Thyroid gland (tissue), 4 donors: ENCODE measurements at regions not wholly inside any gene's neighbourhood (a gene's known extent, or its start where the extent isn't known, plus 50 kb on each side); places are given as distances from the start of the nearest gene placed in this dataset.

Source experiments
- DNase-seq, 2 donors: peaks; one replicate each; pipeline ENCODE4 v3.0.0-alpha.2; 2019
- H3K27ac ChIP-seq, 3 donors: fragments of 200-600 bp; sonication (generic); 1 replicate in 2 of 3; 2 replicates in 1 of 3; pipeline ENCODE4 v1.5.1; 2016 to 2019; ENCODE audit warnings: mild to moderate bottlenecking in 1 of 3, moderate library complexity in 1 of 3
- H3K27me3 ChIP-seq: fragments of 200-600 bp; sonication (generic); one replicate; pipeline ENCODE4 v1.5.1; 2019
- H3K36me3 ChIP-seq, 2 donors: fragments of 200-600 bp; sonication (generic); one replicate each; pipeline ENCODE4 v1.5.1; 2016 to 2019
- H3K4me1 ChIP-seq, 2 donors: fragments of 200-600 bp; sonication (generic); one replicate each; pipeline ENCODE4 v1.5.1; 2017 to 2019
- H3K4me3 ChIP-seq, 3 donors: fragments of 200-600 bp; sonication (generic); replicated peaks in 1 of 3; 1 replicate in 2 of 3; 2 replicates in 1 of 3; pipeline ENCODE4 v1.5.1; 2016; ENCODE audit warnings: mild to moderate bottlenecking in 1 of 3
- H3K9me3 ChIP-seq: fragments of 200-600 bp; sonication (generic); one replicate; pipeline ENCODE4 v1.5.1; 2017
- CTCF ChIP-seq, 6 experiments: fragments of 200-600 bp in 3 of 6; fragments of 450-650 bp in 3 of 6; sonication (generic) in 3 of 6; IDR thresholded peaks; one replicate each; pipeline ENCODE4 v1.5.1; 2016 to 2019; ENCODE audit warnings: antibody characterized with exemption in 6 of 6, mild to moderate bottlenecking in 2 of 6, inconsistent platforms in 1 of 6, moderate library complexity in 1 of 6
- POLR2A ChIP-seq, 2 donors: fragments of 450-650 bp; IDR thresholded peaks; one replicate each; pipeline ENCODE4 v1.6.1; 2017; ENCODE audit warnings: antibody characterized with exemption in 2 of 2, mild to moderate bottlenecking in 2 of 2, moderate library complexity in 1 of 2
- WGBS, 2 donors: methylation state at CpG; one replicate each; pipeline ENCODE4 v1.1.5; 2017; 5-methylcytosine and 5-hydroxymethylcytosine counted together
- intact Hi-C: fragments of 100-400 bp; cut with DNase I; formaldehyde crosslinking; loops from one replicate; pipeline ENCODE4 v1.15.1; 2023

DNA sequence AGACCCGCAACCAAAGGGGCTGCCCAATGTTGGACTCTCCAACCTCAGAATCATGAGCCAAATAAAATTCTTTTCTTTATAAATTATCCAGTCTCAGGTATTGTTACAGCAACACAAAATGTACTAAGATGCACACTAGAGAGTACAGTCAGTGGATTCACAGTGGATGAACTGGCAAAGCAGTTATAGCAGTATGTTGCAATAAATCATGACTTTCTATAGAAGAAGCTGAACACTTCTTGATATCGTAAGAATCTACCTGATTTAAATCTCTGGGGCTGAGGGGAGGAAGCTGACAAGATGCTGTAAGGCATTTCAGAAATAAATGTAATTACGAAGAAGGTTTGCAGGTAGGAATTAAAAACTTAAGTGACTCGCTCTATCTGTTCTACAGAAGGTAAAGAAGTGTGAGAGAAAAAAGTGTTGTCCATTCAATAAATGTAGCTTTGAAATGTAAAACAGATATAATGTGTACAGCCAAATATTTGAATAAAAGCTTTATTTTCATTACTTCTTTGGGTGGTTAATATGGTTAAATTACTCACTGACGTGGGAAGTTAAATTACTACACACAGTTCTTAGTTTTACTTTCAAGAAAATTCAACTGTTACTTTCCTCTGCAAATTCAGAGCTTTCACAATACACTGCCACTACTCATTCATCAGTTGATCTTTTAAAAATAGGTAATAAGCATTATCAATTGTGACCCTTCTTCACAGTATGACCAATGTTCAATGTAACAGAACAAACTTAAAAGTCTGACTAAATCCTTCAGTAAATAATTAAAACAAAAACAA, 439.1 kb downstream of the SHQ1 start:
- Histone ChIP-seq H3K27me3 (no peaks in the 10 kb centered on the region), H3K27ac (no peak overlapping the region), H3K9me3 (no peaks in the 10 kb centered on the region), H3K4me3 (no peak overlapping the region), H3K4me1 (peaks cover 14 to 26% of the 10 kb centered on the region in 2 donors), H3K36me3 (no peaks in the 10 kb centered on the region)
- intact Hi-C loops = no loop called here
- 94 to 96% methylated on average over 5 of the region's 5 CpGs for whole genome bisulfite sequencing, 2 donors
- TF ChIP-seq POLR2A (IDR thresholded peaks at IDR 0.05) = no peak
- no peak for TF ChIP-seq CTCF (IDR thresholded peaks at IDR 0.05)
- DNase-seq = no peak

DNA sequence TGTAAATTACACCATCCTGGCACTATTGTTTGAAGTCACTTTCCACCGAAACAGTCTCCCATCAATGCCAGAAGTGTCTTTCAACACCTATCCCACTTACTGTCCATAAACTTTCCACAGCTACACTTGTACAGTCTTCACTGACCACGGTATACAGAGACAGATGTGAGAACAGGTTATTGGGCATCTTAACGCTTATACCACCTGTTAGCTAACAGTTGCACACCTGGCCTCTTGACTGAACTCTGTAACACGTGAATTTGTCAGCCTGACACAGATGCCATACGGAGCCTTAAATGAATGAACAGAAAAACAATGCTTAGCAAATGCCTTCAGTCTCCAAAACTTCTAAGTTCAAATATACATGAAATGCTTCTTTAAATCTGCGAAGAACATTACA, 440.5 kb downstream of the SHQ1 start:
- intact Hi-C loops = no loop called here
- H3K4me3 ChIP-seq = no peak overlapping the region
- TF ChIP-seq POLR2A (IDR thresholded peaks at IDR 0.05) (no peak), CTCF (IDR thresholded peaks at IDR 0.05) (no peak)
- peaks cover 23 to 35% of the 10 kb centered on the region in 2 donors for H3K4me1 ChIP-seq
- no peaks in the 10 kb centered on the region for H3K9me3 ChIP-seq
- DNase-seq = no peak
- 78 to 83% methylated on average over 6 of the region's 6 CpGs for WGBS, 2 donors
- no peaks in the 10 kb centered on the region for H3K27me3 ChIP-seq
- no peak overlapping the region for H3K27ac ChIP-seq
- no peaks in the 10 kb centered on the region for H3K36me3 ChIP-seq

- no peak overlapping the region for H3K4me3 ChIP-seq
- intact Hi-C loops = no loop called here
- TF ChIP-seq CTCF (IDR thresholded peaks at IDR 0.05) = no peak
- TF ChIP-seq POLR2A (IDR thresholded peaks at IDR 0.05) = no peak
- WGBS, 2 donors = 31 to 51% methylated on average over 6 of the region's 7 CpGs
- no peaks in the 10 kb centered on the region for H3K9me3 ChIP-seq
- H3K27ac ChIP-seq = no peak overlapping the region
- H3K36me3 ChIP-seq = no peaks in the 10 kb centered on the region
- peak in 1 of 2 donors; percentile 16 for DNase-seq
- peaks cover 20 to 29% of the 10 kb centered on the region in 2 donors for H3K4me1 ChIP-seq
- H3K27me3 ChIP-seq = no peaks in the 10 kb centered on the region
These were observed 442.2 kb downstream of the SHQ1 start for GRCh38 chr3:72405943-72406566.

GRCh38 chr3:72401005-72401545, 447.2 kb downstream of the SHQ1 start:
- Histone ChIP-seq H3K4me1 (peaks cover 14 to 19% of the 10 kb centered on the region in 2 donors), H3K27ac (no peak overlapping the region), H3K4me3 (no peak overlapping the region), H3K36me3 (no peaks in the 10 kb centered on the region), H3K27me3 (no peaks in the 10 kb centered on the region), H3K9me3 (no peaks in the 10 kb centered on the region)
- TF ChIP-seq POLR2A (IDR thresholded peaks at IDR 0.05) = no peak
- TF ChIP-seq CTCF (IDR thresholded peaks at IDR 0.05) = no peak
- no peak for DNase-seq
- intact Hi-C loops = no loop called here
- WGBS, 2 donors = 89 to 92% methylated on average over 2 of the region's 2 CpGs

DNA sequence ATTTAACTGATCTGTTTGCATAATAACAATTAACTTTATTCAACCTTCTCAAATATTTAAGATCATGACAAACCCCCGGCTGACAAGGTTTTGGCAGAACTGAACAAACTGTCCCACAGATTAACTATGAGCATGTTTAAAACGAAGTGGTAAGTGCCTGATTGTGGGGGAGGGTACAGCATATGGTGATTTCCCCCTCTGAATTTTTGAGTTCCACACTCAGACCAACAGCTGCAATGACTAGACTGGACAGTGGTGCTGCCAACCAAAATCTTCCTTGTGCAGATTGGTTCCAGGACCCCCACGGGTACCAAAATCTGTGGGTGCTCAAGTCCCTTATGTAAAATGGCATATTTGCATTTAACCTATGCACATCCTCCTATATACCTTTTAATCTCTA, 449.5 kb downstream of the SHQ1 start:
- TF ChIP-seq POLR2A (IDR thresholded peaks at IDR 0.05) = no peak
- no peak for TF ChIP-seq CTCF (IDR thresholded peaks at IDR 0.05)
- WGBS, 2 donors = 77 to 85% methylated on average over 3 of the region's 3 CpGs
- DNase-seq = no peak
- H3K4me3 ChIP-seq = no peak overlapping the region
- H3K27ac ChIP-seq = no peak overlapping the region
- no peaks in the 10 kb centered on the region for H3K9me3 ChIP-seq
- intact Hi-C loops = no loop called here
- peaks cover 8% of the 10 kb centered on the region in 2 donors for H3K4me1 ChIP-seq
- H3K27me3 ChIP-seq = no peaks in the 10 kb centered on the region
- H3K36me3 ChIP-seq = no peaks in the 10 kb centered on the region
